ENCODE measurements at regions not wholly inside any gene's neighbourhood (a gene's known extent, or its start where the extent isn't known, plus 50 kb on each side); places are given as distances from the start of the nearest gene placed in this dataset.

DNA sequence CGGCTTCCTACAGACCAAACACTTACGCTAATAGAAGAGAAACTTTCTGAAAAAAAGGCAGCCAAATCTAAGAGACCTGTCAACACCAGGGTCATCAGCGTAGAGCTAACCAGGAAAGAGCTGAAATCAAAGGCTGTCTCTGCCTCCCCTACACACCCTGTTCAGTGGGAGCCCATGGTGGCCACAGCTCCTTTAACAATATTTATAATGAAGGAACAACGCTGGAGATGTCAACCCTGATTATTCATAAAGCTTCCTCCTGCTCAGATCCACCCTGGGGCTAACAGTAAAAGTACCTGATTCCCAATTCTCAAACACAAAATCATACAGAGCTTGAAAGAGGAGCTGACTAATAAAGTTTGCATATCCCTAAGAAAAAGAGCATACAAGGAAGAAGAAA, 133.7 kb downstream of the ANXA2 start:
- TF ChIP-seq, protein P1, sequence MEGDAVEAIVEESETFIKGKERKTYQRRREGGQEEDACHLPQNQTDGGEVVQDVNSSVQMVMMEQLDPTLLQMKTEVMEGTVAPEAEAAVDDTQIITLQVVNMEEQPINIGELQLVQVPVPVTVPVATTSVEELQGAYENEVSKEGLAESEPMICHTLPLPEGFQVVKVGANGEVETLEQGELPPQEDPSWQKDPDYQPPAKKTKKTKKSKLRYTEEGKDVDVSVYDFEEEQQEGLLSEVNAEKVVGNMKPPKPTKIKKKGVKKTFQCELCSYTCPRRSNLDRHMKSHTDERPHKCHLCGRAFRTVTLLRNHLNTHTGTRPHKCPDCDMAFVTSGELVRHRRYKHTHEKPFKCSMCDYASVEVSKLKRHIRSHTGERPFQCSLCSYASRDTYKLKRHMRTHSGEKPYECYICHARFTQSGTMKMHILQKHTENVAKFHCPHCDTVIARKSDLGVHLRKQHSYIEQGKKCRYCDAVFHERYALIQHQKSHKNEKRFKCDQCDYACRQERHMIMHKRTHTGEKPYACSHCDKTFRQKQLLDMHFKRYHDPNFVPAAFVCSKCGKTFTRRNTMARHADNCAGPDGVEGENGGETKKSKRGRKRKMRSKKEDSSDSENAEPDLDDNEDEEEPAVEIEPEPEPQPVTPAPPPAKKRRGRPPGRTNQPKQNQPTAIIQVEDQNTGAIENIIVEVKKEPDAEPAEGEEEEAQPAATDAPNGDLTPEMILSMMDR (IDR thresholded peaks at IDR 0.05; ENCODE audit: insufficient read depth, low read depth, low read length, missing control alignments) = no peak
- peak; percentile 25 for DNase-seq (ENCODE audit: low read depth)
- H3K4me3 ChIP-seq (ENCODE audit: low read length) = no peak overlapping the region

DNA sequence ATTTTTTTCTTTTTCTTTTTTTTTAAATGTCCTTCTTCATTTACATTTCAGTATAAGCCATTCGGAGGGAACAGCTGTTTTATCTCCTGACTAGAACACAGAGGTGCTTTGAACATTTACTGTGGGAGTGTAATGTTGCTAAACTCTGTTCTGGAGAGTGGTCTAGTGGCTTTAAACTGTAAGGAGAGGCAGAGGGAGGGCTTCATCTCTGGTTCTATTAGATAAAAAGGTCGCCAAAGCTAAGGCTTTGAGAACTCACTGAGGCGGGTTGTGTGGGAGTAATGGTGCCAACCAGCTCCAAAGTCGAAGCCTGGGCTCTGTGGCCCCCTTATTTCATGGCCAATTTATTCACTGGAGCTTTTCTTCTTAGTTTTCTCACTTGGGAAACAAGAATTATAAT, 133.2 kb downstream of the ANXA2 start:
- DNase-seq (ENCODE audit: low read depth) = no peak
- TF ChIP-seq, protein P1 (IDR thresholded peaks at IDR 0.05; ENCODE audit: insufficient read depth, low read depth, low read length, missing control alignments) = no peak
- no peak overlapping the region for H3K4me3 ChIP-seq (ENCODE audit: low read length)

DNA sequence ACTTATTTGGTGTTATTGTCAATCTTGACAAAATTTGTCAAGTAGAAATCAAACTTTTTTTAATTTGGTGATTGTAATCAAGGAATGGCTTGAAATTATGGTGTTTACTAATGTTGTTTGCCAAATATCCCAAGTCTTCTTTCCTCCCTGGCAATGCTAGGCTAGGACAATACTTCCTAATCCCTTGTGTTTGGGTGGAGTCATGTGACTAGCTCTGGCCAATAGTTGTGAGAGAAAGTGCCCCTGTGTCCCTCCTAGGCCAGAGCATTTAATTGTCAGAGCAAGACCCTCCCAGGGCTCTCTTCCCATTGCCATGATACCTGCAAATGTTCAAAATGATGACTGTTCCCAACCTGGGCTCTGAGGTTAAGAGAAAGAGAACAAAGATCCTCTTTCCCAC, 132.7 kb downstream of the ANXA2 start:
- no peak for DNase-seq (ENCODE audit: low read depth)
- H3K4me3 ChIP-seq (ENCODE audit: low read length) = no peak overlapping the region
- TF ChIP-seq, protein P1 (IDR thresholded peaks at IDR 0.05; ENCODE audit: insufficient read depth, low read depth, low read length, missing control alignments) = no peak

DNA sequence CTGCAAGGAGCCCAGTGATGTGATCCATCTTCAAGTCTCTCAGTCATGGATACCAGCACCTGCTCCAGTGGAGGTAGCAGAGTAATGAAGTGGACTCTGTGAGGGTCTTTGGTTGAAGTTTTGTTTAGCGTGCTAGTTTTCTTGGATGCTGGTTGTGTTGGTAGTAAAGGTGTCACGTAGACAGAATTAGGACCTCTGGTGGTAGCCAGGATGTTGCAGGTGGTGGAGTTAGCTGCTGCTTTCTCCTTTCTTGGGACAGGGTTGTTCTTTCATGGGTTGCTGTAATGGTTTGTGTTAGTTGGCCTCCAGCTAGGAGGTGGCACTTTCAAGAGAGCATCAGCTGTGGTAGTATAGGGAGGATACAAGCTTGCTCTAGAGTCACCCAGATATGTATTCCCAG, 125.2 kb downstream of the ANXA2 start:
- DNase-seq (ENCODE audit: low read depth) = no peak
- TF ChIP-seq, protein P1 (IDR thresholded peaks at IDR 0.05; ENCODE audit: insufficient read depth, low read depth, low read length, missing control alignments) = peak; percentile 16
- H3K4me3 ChIP-seq (ENCODE audit: low read length) = no peak overlapping the region

DNA sequence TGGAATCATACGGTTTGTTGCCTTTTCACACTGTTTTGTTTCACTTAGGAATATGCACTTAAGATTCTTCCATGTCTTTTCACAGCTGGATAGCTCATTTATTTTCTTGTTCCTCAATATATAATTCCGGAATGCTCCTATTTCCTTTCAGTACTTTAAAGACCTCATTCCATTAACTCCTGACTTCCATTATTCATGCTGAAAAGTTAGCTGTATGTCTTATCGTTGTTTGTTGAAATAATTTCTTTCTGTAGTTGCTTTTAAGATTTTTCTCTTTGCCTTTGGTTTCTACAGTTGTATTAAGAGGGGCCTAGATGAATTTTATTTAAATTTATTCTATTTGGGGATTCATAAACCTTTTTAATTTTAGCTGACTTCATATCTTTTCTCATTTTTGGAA, 122.2 kb downstream of the ANXA2 start:
- H3K4me3 ChIP-seq (ENCODE audit: low read length) = no peak overlapping the region
- TF ChIP-seq, protein P1 (IDR thresholded peaks at IDR 0.05; ENCODE audit: insufficient read depth, low read depth, low read length, missing control alignments) = no peak
- no peak for DNase-seq (ENCODE audit: low read depth)

DNA sequence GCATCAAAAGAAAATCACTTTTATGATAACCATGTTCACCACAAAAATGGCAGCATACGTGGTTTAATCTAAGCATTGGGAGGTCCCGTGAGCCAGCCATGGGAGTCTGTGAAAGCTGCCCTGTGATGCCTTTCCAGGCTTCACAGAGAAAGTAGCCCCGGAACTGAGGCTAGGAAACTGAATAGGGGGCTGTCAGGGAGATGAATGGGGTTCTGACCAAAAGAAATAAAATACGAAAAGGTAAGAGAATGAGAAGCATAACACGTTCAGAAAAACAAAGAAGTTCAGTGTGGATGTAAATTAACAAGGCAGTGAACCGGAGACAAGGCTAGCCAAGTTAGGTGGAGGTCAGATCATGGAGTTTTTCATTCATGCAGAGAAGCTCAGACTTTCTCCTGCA, 118.9 kb downstream of the ANXA2 start:
- no peak overlapping the region for H3K4me3 ChIP-seq (ENCODE audit: low read length)
- no peak for DNase-seq (ENCODE audit: low read depth)
- TF ChIP-seq, protein P1 (IDR thresholded peaks at IDR 0.05; ENCODE audit: insufficient read depth, low read depth, low read length, missing control alignments) = no peak

DNA sequence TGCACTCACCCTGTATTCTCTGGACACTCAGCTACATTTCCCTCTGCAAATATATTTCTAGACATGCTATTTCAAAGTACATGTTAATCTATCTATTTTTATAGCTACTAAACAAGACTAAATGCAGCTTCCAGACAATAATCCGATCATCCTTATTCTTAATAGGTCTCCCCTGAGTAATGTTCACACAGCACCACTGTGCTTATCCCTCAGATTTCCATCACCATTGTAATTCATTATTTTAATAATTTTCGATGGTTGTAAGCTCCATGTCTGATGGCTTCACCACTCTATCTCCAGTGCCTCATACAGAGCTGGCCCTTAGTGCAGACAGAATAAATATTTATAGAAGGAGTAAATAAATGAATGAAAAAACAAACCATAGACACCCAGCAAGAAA, 117.5 kb downstream of the ANXA2 start:
- no peak for DNase-seq (ENCODE audit: low read depth)
- TF ChIP-seq, protein P1 (IDR thresholded peaks at IDR 0.05; ENCODE audit: insufficient read depth, low read depth, low read length, missing control alignments) = no peak
- H3K4me3 ChIP-seq (ENCODE audit: low read length) = no peak overlapping the region
